ENCODE measurements at regions not wholly inside any gene's neighbourhood (a gene's known extent, or its start where the extent isn't known, plus 50 kb on each side); places are given as distances from the start of the nearest gene placed in this dataset.

DNA sequence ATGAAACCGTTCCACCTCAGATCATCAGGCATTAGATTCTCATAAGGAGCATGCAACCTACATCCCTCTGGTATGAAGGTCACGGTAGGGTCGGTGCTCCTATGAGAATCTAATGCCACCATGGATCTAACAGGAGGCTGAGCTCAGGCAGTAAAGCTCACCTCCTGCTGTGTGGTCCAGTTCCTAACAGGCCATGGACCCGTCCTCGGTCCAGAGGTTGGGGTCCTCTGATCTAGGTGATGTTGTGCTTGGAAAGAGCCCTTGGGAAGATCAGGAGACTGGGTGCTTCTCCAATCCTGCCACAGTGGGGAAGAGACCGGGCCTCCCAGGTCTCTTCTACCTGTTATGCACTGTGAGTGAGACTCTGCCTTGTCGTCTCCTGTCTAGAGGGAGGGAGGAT, 104.6 kb downstream of the ACKR3 start:
- DNase-seq: no peak

DNA sequence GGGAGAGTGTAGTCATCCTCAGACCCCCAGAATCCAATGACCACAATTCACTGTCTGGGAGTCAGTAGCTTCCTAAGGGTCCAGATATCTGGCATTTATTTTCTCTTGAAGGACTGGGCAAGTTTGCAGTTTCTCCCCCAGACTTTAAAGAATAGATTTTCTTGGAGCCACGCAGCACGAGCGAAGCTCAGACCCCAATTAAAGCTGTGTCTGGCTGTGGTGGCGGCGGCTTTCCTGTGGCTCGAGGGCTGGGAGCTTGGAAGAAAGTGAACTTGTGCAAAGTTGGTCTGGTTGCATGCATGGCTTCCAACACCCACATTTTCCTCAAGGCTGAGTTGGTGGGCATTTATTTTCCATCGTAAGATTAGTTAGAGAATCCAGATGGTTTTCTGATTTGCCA, 105.0 kb downstream of the ACKR3 start:
- no peak for DNase-seq

DNA sequence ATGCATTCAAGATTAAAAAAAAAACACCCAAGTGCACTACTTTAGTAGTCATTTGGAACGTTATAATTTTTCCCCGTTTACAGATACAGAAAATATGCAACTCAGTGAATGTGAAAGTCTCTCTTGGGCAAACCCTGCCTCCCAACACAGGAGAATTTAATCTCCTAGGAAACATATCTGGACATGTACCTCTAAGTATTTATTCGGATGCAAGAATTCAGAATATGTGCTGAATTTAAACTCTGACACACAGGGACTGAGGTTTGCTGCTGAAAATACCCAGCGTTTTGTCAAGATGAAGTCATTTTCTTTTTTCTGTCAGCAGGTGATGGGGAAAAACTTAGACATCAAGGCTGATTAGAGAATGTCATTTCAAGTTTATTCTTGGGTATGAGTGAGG, 105.4 kb downstream of the ACKR3 start:
- DNase-seq: no peak

DNA sequence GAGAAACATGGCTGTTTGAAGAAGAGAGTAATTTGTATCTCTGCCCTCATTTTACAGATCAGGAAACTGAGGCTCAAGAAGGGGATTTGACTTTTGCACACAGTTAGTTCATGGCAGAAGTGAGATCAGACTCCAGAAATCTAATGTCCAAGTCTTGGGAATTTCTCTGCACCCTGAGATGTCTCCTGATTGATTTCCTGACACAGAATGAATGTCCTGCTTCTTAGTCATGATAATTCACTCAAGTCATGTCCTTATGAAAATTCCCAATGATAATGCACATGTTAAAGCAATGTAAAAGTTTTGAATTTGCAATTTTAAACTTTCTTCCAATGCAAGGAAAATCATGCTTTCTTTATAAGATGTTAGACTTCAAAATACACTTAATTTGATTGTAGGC, 105.9 kb downstream of the ACKR3 start:
- no peak for DNase-seq

DNA sequence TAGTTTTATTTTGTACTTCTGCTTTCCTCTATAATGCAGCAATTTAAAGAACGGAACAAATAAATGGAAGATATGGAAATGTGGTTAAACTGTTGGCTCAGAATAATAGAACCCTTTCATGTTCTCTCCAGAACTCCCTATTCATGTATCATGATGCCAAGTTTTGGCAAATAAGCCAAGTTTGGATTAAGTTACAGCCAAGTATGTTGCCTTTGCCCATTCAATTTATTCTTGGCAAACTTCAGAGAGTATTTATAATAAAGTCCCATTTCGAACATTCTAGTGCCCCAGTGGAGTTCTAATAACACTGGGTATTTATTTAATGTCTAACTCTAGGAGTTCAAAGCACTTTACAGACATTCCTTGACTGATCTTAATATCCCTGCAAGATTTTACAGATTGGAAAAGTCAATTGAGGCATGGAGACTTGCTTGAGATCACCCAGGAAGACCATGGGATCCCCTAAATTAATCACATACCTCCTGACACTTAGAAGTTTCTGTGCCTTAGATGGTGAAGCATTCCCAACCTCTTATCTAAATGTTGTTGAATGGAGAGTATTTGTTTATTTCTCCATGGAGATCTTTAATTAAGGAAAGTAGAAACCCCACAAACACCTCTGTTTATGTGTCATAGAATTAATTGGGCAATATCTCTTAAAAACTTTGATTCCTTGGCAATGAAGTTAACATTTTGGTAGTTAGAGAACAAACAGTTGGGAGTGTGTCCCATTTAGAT, 106.7 kb downstream of the ACKR3 start:
- no peak for DNase-seq

DNA sequence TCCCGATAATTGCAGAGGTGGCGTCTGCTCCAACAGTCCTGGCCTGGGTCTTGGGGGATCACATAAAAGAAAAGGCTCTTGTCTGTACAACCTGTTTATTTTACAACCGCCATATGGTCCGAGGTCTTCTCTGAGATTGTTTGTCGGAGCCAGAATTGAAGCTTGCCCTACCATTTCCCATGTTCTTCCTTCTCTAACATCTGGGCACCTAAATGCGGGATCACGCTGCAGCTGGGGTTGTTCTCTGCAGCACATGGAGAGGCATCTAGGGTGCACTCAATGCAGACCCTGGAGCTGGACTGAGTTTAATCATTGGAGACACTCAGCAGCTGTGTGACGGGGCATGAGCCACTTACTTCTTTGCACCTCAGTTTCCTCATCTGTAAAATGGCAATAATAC, 107.7 kb downstream of the ACKR3 start:
- no peak for DNase-seq

DNA sequence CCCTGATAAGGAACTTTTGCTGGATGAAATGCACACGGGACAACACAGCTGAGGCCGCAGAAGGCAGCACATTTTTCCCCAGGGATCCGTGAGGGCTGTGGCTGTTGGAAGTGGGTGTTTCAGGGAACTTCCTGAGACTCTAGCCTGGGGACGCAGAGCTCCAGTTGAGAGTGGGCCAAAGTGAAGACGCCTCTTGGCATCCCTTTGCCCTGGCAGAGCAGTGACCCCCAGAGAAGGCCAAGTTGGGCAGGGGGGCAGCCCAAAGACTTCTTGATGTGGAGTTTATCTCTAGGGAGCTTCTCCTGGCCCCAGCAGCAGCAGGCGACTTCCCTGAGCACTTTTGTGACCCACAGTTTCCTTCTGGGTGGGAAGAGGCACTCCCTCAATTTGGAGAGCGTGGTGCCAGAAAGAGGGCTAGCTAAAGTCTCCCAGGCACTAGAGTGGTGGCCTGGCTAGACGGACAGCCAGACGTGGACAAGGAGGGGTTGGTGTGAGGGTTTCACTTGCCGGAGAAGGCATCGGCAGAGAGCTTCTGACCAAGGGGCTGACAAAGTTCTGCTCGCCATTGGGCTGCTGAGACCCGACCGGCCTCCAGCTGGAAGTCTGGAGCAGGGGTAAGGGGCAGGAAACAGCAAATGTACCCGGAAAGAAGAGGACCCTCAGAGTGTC, 108.8 kb downstream of the ACKR3 start:
- DNase-seq: no peak

DNA sequence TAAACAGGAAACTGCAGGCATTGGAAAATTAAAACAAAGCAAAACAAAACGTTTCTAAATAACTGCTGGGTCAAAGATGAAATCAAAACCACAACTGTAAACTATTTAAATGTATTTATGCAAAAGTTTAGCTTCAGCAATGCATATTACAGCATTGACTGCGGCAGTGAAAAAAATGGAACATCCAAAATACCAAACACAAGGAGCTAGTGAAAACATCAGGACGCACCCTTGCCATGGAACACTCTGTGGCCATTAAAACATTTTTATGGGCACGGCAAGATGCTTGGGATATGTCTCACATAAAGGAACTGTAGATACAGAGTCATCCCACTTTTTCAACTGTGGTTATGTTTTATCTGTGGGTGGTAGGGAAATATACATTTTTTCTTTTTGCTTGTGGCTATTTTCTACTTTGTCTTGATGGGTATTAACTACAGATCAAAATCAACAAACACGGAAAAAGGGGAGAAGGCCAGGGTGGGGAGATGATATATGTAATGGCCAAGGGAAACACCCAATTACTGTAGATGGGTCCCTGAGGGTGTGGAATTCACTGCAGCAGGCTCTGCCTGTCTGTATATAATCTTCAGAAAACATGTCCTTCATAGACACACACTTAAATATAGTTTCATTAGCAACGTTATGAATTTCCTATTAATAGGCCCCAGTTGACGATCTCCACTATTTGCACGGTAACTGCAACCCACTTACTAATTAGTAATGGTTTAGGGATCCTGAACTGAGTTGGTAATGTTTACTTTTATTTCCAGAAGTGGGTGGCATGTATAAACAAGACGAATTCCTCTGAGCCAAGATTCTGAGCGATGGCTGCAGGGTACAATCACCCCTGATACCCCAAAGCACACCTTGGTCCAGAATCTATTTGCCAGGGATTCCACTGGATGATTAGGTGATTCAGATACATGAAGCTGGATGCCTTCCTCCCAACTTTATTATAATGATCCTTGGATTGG, 110.5 kb downstream of the ACKR3 start:
- no peak for DNase-seq

DNA sequence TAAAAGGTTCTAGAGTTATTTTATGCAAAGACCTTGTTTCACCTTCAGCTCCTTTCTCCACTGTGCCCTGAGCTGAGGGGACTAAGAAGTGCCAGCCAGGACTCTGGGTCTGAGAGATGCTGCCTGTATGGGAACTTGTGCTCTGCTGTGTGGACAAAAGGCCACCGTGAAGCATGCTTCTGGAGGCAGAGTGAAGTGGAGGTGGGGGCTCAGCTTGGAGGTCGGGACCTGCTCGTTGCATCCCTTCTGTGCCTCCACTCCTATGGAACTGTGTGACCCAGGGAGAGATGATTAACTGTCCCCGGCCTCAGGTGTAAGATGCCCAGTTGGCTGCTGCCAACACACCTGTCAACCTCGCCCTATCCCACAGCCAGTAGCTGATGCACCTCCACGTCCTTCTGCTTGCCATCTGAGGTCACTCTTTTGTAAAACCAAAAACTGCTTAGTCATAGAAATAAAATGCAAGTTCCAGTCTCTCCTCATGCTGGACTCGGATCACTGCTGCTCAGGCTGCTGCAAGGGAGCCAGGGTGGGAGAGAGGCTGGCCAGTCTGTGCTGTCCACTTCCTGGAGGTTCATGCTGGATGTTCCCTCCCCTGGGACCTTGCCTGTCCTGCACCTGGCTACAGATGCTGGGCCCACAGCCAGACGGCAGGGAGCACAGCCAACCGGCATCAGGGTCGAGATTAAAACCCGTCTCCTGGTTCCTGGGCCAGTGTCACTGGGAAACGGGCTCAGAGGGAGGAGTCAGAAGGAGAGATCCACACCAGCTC, 113.2 kb downstream of the ACKR3 start:
- no peak for DNase-seq

DNA sequence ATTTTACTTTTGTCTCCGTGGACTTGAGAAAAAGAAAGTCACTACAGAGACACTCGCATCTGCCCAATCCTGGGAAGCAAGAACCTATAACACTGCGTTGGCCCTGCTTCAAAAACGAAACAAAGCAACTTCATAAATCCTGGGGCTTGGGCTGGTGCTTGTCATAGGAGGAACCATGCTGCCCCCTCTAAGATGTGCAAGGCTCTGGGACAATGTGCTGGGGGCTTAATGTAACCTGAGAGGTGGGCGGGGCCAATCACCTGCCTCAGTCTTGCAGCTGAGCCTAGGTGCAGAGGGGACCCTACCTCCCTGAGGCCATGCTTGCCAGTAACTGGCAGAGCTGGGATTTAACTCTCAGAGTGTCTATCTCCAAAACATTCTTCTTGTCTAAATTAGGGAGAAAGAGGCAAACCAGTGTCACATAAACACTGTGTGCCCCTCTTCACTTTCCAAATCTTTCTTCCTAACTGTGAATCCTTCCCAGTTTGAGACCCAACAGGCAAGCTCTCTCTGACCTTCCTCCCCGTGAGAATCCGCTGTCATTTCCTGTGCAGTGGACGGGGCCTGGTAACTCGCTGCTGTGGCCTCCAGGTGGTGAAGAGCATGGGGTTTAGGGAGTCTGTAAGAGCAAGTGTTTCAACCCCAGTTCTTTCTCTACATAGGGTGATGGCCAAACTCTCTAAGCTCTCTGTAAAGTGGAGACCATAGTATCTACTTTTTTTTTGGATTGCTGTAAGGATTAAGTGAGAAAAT, 115.1 kb downstream of the ACKR3 start:
- no peak for DNase-seq

DNA sequence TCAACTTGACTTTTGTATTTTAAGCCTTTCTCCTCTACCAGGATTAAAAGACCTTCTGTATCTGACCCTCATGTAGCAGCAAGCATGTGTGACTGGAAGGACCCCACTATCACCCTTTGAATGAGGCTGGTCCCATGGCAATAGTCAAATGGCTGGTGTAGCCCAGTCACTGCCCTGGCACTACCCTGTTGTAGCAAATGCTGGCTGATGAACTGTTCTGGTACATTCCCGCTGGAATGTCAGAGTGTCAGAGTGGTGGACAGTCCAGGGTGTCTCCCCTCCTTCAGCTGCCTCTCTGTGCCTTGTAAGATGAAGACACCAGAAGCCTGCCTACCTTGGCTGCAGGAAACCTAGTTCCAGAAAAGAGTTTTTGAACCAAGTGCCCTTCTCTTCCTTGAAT, 115.7 kb downstream of the ACKR3 start:
- no peak for DNase-seq

DNA sequence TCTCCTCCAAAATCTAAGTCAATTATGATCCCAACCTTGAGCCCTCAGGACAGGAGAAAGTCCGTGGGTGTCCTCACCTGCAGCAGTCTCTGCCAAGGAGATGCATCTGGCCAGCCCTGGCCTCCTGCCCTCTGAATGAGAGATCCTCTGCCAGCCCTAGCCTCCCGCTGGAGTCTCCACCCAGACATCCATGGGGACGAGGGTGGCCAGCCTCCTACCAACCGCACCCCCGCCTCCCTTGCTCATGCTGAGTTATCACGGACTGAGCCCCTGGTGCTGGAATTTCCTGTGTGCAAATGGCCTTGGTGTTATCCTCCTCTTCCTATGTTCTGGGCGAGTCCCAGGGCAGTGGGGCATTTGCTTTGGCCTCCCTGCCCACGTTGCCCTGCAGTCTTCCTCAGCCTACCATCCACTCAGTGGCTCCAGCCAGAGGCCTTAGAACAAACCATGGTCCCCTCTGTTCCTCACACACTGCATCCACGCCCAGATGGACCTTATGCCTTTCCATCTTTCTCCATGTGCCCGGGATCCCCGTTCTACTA, 116.4 kb downstream of the ACKR3 start:
- no peak for DNase-seq

DNA sequence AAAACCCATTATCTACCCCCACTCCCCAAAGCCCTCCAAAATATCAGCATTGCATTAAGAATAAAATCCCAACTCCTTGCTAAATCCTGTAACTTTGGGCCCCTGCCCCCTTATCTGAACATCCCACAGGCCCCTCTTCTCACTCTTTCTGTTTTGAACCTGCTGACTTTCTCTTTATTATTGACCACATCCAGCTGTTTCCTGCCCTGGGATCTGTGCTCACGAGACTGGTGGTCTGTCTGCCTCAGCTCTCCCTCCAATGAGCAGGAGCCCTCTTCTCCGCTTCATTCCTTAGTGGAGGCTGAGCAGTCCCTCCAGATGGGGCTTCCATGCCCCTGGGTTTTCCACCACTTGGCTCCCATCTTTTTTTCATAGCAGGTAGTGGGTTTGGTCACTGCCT, 116.9 kb downstream of the ACKR3 start:
- DNase-seq: no peak

DNA sequence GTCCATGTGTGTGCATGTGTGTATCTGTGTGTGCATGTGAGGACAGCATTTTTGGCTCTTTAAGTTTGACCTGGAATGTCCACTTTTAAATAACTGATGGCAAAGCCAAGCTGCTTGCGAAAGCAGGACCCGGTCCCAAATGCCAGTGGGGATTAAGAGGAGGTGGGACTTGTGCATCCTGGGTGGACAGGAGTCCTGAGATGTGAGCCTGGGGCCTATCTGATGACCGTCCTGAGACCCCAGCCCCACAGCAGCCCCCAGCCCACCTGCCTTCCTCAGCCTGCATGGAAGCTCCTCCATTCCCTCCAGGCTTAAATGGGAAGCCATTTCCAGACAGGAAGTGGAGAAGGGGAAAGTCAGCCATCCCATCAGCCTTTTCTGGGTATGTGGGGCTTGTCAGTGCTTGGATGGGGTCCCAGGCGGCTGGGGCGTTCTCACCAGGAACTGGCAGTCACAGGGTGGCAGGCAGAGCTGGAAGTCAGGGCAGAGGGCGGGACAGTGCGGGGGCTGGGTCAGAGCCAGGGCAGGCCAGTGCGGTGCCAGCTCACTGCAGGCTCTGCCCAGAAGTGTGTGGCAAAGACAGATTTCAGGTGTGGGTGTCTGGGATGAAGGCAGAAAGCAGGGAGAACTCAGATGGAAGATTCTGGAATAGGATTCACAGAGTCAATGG, 117.8 kb downstream of the ACKR3 start:
- DNase-seq: no peak

DNA sequence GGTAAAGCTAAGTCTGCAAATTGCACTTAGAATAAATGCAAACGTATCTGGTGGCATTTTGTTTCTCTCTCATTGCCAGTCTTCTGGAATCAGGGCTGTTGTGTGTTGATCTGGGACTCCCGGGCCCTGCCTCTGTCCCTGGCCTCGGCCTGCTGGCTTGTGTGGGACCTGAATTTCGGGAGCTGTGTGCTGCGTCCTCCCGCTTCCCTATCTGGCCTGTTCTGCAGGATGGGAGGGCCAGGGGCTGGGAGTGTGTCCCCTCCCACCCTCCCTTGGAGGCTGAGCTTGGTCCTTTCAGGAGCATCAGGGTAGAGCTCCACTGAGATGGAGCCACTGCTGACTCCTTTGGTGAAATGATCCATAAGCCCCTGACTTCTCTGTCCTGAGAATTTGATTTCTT, 118.5 kb downstream of the ACKR3 start:
- no peak for DNase-seq

DNA sequence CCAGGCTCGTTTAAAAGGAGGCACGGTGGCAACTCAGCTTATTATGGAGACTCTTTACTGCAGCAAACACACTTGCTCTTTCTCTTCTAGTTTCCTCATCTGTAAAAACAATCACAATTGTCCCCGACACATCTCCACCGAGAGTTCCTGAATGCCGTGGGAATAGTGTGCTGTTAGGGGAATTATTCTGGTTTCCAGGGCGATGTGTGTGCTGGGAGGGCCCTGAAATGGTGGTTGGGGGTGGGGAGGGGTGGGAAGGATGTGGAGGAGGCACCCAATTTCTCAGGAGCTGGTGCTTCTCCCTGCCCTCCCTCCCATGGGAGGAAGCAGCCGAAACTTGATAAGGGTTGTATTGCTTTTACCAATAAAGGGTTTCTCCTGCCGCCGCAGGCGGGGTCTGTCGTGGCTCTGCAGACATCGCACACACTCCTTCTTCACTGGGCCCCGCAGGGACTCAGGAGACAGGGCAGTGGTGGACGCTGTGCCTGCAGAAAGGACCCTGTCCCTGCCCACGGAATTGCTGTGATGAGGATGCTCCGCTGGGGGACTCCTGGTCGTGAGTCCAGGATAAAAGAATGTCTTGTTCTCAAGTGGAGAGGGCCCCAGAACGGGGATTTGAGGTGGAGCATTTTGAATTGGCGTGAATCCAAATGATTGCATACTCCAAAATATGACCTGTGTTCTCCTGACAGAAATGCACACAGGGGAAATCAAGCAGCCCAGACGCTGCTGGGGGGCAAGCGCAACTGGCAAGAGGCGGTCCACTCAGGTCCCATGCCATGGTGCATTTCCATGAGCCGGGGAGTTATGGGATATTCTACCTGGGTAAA, 119.2 kb downstream of the ACKR3 start:
- no peak for DNase-seq

DNA sequence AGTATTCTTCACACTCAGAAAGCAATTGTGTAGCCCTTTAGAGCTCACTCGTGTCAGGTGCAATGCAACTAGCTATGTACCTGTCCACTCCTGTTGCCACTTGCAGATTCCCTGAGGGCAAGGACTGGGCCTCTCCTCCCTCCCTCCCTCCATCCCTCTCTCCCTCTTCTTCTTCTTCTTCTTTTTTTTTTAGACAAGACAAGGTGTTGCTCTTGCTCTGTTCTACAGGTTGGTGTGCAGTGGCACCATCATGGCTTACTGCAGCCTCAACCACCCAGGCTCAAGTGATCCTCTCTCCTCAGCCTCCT, 119.7 kb downstream of the ACKR3 start:
- no peak for DNase-seq

DNA sequence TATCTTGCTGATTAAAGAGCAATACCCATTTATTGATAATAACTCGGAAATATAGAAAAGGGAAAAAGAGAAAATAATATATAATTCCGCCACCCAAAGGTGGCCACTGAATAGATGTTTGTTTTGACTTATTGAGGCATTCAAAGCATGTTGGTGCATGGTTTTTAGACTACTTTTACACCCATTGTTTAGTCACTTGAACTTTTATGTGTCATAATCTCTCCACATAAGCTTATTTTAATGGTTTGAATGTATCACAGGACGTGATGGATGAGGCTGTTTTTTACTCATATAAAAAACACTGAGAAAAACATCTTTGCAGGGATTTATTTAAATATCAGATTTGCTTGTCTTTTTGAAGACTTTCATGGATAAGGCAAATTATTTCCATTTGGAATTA, 120.4 kb downstream of the ACKR3 start:
- DNase-seq: no peak

DNA sequence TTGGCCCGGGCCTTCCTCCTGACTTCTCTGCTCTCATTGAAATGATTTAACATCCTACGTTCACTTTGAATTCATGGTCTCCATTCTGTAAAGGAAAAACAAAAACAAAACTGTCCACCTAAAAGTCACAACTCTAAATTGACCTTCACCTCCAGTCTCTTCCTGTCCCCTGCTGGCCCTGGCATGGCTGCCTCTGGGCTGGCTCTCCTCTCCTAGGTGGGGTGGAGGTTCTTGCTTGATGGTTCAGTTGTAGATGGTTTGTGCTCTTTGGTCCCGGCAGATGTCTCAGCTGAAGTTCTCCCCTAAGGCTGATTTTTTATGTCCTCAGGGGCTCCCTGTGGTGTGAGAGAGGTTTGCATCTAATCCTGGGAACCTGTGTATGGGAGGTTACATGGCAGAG, 121.1 kb downstream of the ACKR3 start:
- no peak for DNase-seq

DNA sequence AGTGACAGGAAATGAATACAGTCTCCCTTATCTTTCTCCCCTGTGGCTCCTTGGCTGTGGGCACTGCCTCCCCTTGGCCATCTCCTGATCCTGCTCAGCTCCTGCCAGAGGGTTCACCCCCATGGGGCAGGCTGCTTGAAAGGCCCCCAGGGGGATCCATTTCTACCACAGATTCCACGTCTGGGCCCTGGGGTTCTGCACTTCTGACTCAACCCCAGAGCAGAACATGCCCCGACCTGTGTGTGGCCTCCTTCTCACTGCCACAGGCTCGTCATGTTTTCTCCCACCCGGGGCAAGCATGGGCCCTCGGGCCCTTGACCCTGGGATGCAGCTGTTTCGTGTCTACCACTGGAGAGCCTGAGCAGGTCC, 122.2 kb downstream of the ACKR3 start:
- DNase-seq: no peak

DNA sequence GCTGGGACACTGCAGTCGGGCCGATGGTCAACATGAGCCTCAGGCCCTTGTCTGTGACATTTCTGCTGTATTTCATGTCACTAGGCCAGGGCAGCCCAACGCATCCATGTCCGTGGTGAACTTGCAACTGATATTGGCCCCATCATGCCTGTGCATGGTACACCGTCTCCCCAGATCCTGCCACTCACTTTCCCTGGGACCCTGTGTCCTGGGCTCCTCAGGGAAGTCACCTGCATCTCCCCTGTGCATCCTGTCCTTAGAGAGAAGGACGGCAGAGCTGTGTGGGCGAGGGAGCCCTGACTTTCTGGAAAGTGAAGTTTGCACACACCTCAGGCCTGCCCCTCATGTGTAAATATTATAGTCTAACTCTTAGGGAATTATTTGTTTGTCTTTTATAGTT, 123.3 kb downstream of the ACKR3 start:
- no peak for DNase-seq

Measured in CD4-positive, alpha-beta T cell treated with Interleukin-17A for 1 hour (primary cell).